SK-N-SH treated with all-trans-retinoic acid at 6 μM for 48 hours (cell line): ENCODE measurements at regions not wholly inside any gene's neighbourhood (a gene's known extent, or its start where the extent isn't known, plus 50 kb on each side); places are given as distances from the start of the nearest gene placed in this dataset.

Source experiments
- ATAC-seq: fragments of 200-7000 bp; cut with Tn5 transposase; 3 replicates; pipeline ENCODE4 v1.9.1; 2020; ENCODE audit warnings: mild to moderate bottlenecking, moderate library complexity
- ARNTL ChIP-seq: fragments of 450-650 bp; formaldehyde crosslinking; IDR thresholded peaks from 2 replicates; pipeline ENCODE4 v1.5.0; 2020; ENCODE audit warnings: low read depth, mild to moderate bottlenecking, moderate library complexity, borderline replicate concordance
- BACH2 ChIP-seq: fragments of 250-450 bp; sonication (Bioruptor Pico); IDR thresholded peaks from 2 replicates; pipeline ENCODE4 v1.9.0; 2021; ENCODE audit warnings: mild to moderate bottlenecking, borderline replicate concordance
- CSDC2 ChIP-seq: fragments of 250-450 bp; sonication (Bioruptor Pico); IDR thresholded peaks from 2 replicates; pipeline ENCODE4 v1.5.0; 2020; ENCODE audit warnings: mild to moderate bottlenecking, moderate library complexity
- ESRRG ChIP-seq: fragments of 250-450 bp; sonication (Bioruptor Pico); IDR thresholded peaks from 2 replicates; pipeline ENCODE4 v1.6.1; 2021; ENCODE audit warnings: mild to moderate bottlenecking
- GLIS3 ChIP-seq: fragments of 250-450 bp; sonication (Bioruptor Pico); IDR thresholded peaks from 2 replicates; pipeline ENCODE4 v1.5.0; 2020; ENCODE audit warnings: mild to moderate bottlenecking, moderate library complexity
- ISL1 ChIP-seq: fragments of 250-450 bp; sonication (Bioruptor Pico); IDR thresholded peaks from 2 replicates; pipeline ENCODE4 v2.1.2; 2022; ENCODE audit warnings: mild to moderate bottlenecking, moderate library complexity
- OSR1 ChIP-seq: fragments of 250-450 bp; sonication (Bioruptor Pico); IDR thresholded peaks from 2 replicates; pipeline ENCODE4 v1.8.0; 2022; ENCODE audit warnings: moderate library complexity, mild to moderate bottlenecking, inconsistent platforms
- PPARA ChIP-seq: fragments of 250-450 bp; sonication (Bioruptor Pico); IDR thresholded peaks from 2 replicates; pipeline ENCODE4 v1.5.0; 2020; ENCODE audit warnings: mild to moderate bottlenecking, borderline replicate concordance
- RARB ChIP-seq: fragments of 250-450 bp; sonication (Bioruptor Pico); IDR thresholded peaks from 2 replicates; pipeline ENCODE4 v1.8.0; 2021; ENCODE audit warnings: mild to moderate bottlenecking, moderate library complexity
- SNAI2 ChIP-seq: fragments of 250-450 bp; sonication (Bioruptor Pico); IDR thresholded peaks from 2 replicates; pipeline ENCODE4 v1.5.0; 2020; ENCODE audit warnings: mild to moderate bottlenecking, moderate library complexity
- TCF4 ChIP-seq: fragments of 250-450 bp; sonication (Bioruptor Pico); IDR thresholded peaks from 2 replicates; pipeline ENCODE4 v1.8.0; 2021; ENCODE audit warnings: mild to moderate bottlenecking, moderate library complexity, borderline replicate concordance
- TOX ChIP-seq: fragments of 250-450 bp; sonication (Bioruptor Pico); IDR thresholded peaks from 2 replicates; pipeline ENCODE4 v1.8.0; 2021; ENCODE audit warnings: mild to moderate bottlenecking, moderate library complexity, borderline replicate concordance
- ZC3H10 ChIP-seq: fragments of 250-450 bp; sonication (Bioruptor Pico); IDR thresholded peaks from 2 replicates; pipeline ENCODE4 v1.5.1; 2021; ENCODE audit warnings: mild to moderate bottlenecking, moderate library complexity
- ZFP3 ChIP-seq: fragments of 250-450 bp; sonication (Bioruptor Pico); IDR thresholded peaks from 2 replicates; pipeline ENCODE4 v1.5.0; 2020; ENCODE audit warnings: mild to moderate bottlenecking, moderate library complexity
- ZFP30 ChIP-seq: fragments of 450-650 bp; formaldehyde crosslinking; IDR thresholded peaks from 2 replicates; pipeline ENCODE4 v1.5.0; 2022; ENCODE audit warnings: mild to moderate bottlenecking, moderate library complexity
- ZNF565 ChIP-seq: fragments of 450-650 bp; formaldehyde crosslinking; conservative IDR thresholded peaks from 2 replicates; pipeline ENCODE4 v1.5.0; 2020; ENCODE audit warnings: low read depth, mild to moderate bottlenecking, moderate library complexity
- ZNF70 ChIP-seq: fragments of 450-650 bp; formaldehyde crosslinking; IDR thresholded peaks from 2 replicates; pipeline ENCODE4 v1.5.0; 2020; ENCODE audit warnings: mild to moderate bottlenecking, moderate library complexity
- ZNF8 ChIP-seq: fragments of 450-650 bp; formaldehyde crosslinking; IDR thresholded peaks from 2 replicates; pipeline ENCODE4 v1.5.0; 2020; ENCODE audit warnings: mild to moderate bottlenecking, moderate library complexity
- TF ChIP-seq, protein P1 (sequence below): fragments of 250-450 bp; sonication (Bioruptor Pico); IDR thresholded peaks from 2 replicates; pipeline ENCODE4 v1.5.1; 2020; ENCODE audit warnings: low read depth, mild to moderate bottlenecking, moderate library complexity
- TF ChIP-seq, protein P2 (sequence below): fragments of 250-450 bp; sonication (Bioruptor Pico); IDR thresholded peaks from 2 replicates; pipeline ENCODE4 v1.8.0; 2020; ENCODE audit warnings: mild to moderate bottlenecking, moderate library complexity, borderline replicate concordance
- TF ChIP-seq, protein P3 (sequence below): fragments of 250-450 bp; sonication (Bioruptor Pico); IDR thresholded peaks from 2 replicates; pipeline ENCODE4 v1.8.0; 2021; ENCODE audit warnings: low read depth, mild to moderate bottlenecking, moderate library complexity, borderline replicate concordance
- TF ChIP-seq, protein P4 (sequence below): fragments of 250-450 bp; sonication (Bioruptor Pico); IDR thresholded peaks from 2 replicates; pipeline ENCODE4 v1.5.1; 2021; ENCODE audit warnings: mild to moderate bottlenecking, moderate library complexity

DNA sequence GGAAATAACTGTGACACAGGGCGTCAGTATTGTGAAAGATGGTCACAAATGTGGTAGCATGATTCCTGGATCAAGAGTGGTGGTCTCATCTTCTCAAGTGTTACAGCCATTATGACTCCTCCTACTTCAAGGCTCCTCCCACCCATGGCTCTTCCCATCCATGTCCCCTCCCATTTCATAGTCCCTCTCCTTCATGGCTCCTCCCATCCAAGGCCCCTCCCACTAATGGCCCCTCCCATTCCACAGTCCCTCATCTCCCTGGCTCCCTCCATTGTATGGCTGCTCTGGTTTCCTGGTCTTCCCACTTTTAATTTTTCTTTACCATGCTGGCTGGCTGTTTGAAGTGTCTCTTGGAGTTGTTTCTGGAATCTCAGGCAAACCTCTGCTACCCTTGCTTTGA, 1375.2 kb upstream of the TMEM132C start:
- TF ChIP-seq ZFP3 (CRISPR knock-in tag) = no peak
- TF ChIP-seq ZNF565 (CRISPR knock-in tag) = no peak
- TF ChIP-seq ARNTL (CRISPR knock-in tag) = no peak
- TF ChIP-seq PPARA (CRISPR knock-in tag) = no peak
- TF ChIP-seq TCF4 (CRISPR knock-in tag) = no peak
- no peak for TF ChIP-seq BACH2 (CRISPR knock-in tag)
- TF ChIP-seq, protein P1, sequence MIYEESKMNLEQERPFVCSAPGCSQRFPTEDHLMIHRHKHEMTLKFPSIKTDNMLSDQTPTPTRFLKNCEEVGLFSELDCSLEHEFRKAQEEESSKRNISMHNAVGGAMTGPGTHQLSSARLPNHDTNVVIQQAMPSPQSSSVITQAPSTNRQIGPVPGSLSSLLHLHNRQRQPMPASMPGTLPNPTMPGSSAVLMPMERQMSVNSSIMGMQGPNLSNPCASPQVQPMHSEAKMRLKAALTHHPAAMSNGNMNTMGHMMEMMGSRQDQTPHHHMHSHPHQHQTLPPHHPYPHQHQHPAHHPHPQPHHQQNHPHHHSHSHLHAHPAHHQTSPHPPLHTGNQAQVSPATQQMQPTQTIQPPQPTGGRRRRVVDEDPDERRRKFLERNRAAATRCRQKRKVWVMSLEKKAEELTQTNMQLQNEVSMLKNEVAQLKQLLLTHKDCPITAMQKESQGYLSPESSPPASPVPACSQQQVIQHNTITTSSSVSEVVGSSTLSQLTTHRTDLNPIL = no peak
- no peak for TF ChIP-seq ISL1 (CRISPR knock-in tag)
- TF ChIP-seq ZFP30 (CRISPR knock-in tag) = no peak
- no peak for TF ChIP-seq ESRRG (CRISPR knock-in tag)
- TF ChIP-seq, protein P2, sequence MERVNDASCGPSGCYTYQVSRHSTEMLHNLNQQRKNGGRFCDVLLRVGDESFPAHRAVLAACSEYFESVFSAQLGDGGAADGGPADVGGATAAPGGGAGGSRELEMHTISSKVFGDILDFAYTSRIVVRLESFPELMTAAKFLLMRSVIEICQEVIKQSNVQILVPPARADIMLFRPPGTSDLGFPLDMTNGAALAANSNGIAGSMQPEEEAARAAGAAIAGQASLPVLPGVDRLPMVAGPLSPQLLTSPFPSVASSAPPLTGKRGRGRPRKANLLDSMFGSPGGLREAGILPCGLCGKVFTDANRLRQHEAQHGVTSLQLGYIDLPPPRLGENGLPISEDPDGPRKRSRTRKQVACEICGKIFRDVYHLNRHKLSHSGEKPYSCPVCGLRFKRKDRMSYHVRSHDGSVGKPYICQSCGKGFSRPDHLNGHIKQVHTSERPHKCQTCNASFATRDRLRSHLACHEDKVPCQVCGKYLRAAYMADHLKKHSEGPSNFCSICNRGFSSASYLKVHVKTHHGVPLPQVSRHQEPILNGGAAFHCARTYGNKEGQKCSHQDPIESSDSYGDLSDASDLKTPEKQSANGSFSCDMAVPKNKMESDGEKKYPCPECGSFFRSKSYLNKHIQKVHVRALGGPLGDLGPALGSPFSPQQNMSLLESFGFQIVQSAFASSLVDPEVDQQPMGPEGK (CRISPR knock-in tag) = no peak
- TF ChIP-seq CSDC2 = no peak
- no peak for TF ChIP-seq ZC3H10 (CRISPR knock-in tag)
- TF ChIP-seq RARB (CRISPR knock-in tag) = no peak
- TF ChIP-seq TOX (CRISPR knock-in tag) = no peak
- no peak for TF ChIP-seq OSR1 (CRISPR knock-in tag)
- TF ChIP-seq GLIS3 (CRISPR knock-in tag) = no peak
- TF ChIP-seq SNAI2 (CRISPR knock-in tag) = no peak
- TF ChIP-seq ZNF8 (CRISPR knock-in tag) = no peak
- TF ChIP-seq, all 23 proteins: peak for 0
- ATAC-seq = no peak

DNA sequence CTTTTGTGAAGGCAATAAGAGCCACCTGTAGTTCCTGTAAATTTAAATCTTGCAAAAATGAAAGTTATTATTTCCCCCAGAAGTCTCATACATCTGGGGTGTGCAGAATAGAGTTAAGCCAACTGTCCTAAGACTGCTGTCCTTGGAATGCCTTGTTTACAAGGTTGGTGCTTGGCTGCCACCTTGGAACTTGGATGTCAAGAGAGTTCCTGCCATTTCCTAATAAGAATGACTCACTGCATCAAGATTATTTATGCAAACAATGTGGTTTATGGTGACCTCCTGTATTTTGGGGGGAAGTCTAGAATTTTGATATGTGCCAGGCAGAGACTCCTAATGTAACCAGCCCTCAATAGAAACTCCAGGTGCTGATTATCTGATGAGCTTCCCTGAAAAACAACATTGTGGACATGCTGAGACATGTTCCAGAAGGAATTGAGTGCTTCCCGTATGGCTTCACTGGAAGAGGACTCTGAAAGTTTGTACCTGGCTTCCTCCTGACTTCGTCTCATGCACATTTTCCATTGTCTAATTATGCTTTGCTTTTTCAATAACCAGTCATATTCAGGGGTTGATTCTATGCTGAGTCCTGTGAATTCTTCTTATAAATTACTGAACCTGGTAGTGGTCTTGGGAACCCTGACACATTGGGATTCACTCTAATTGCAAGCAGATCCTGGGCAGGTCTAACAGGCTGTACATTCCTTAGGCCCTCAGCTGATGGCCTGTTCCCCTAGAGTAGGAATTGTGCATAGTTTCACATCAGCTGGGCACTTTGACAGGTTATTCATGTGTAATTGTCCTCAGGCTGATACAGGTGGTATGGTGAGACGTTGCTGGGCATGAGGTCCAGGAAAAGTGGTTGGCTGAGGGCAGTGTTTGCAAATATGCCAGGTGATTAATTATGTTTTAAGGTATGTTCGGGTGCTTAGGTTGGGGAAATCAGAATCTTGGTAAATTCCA, 1370.7 kb upstream of the TMEM132C start:
- no peak for TF ChIP-seq ZNF70
- no peak for TF ChIP-seq TOX (CRISPR knock-in tag)
- TF ChIP-seq GLIS3 (CRISPR knock-in tag) = no peak
- no peak for TF ChIP-seq ZFP3 (CRISPR knock-in tag)
- no peak for TF ChIP-seq ISL1 (CRISPR knock-in tag)
- TF ChIP-seq, protein P3, sequence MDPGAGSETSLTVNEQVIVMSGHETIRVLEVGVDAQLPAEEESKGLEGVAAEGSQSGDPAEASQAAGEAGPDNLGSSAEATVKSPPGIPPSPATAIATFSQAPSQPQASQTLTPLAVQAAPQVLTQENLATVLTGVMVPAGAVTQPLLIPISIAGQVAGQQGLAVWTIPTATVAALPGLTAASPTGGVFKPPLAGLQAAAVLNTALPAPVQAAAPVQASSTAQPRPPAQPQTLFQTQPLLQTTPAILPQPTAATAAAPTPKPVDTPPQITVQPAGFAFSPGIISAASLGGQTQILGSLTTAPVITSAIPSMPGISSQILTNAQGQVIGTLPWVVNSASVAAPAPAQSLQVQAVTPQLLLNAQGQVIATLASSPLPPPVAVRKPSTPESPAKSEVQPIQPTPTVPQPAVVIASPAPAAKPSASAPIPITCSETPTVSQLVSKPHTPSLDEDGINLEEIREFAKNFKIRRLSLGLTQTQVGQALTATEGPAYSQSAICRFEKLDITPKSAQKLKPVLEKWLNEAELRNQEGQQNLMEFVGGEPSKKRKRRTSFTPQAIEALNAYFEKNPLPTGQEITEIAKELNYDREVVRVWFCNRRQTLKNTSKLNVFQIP (CRISPR knock-in tag) = no peak
- TF ChIP-seq RARB (CRISPR knock-in tag) = no peak
- TF ChIP-seq TCF4 (CRISPR knock-in tag) = no peak

DNA sequence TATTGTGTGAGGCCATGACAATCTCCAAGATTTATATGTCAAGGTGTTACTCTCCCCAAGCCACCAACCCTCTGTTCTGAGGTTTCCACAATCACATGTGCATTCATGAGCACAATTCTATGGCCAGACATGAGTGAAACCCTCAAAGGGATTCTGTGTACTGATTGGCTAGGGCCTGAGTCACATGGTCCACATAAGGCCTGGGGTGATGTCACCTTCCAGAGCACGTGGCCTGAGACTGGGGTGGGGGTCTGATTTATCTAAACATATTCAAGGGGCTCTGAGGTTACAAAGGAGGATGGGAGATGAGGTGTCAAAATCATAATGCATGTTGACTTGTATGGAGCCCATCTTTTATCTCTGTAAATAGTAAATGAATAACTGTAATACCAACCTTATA, 1369.9 kb upstream of the TMEM132C start:
- TF ChIP-seq, protein P1 = no peak
- TF ChIP-seq ZFP3 (CRISPR knock-in tag) (no peak), OSR1 (CRISPR knock-in tag) (no peak), BACH2 (CRISPR knock-in tag) (no peak), TCF4 (CRISPR knock-in tag) (no peak), ZFP30 (CRISPR knock-in tag) (no peak), ZNF8 (CRISPR knock-in tag) (no peak), RARB (CRISPR knock-in tag) (no peak), TOX (CRISPR knock-in tag) (no peak), CSDC2 (no peak), ZNF565 (CRISPR knock-in tag) (no peak)
- TF ChIP-seq, protein P2 (CRISPR knock-in tag) = no peak
- TF ChIP-seq, protein P4, sequence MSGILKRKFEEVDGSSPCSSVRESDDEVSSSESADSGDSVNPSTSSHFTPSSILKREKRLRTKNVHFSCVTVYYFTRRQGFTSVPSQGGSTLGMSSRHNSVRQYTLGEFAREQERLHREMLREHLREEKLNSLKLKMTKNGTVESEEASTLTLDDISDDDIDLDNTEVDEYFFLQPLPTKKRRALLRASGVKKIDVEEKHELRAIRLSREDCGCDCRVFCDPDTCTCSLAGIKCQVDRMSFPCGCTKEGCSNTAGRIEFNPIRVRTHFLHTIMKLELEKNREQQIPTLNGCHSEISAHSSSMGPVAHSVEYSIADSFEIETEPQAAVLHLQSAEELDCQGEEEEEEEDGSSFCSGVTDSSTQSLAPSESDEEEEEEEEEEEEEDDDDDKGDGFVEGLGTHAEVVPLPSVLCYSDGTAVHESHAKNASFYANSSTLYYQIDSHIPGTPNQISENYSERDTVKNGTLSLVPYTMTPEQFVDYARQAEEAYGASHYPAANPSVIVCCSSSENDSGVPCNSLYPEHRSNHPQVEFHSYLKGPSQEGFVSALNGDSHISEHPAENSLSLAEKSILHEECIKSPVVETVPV = no peak
- TF ChIP-seq, protein P3 (CRISPR knock-in tag) = no peak
- ATAC-seq = no peak

More for the DNA sequence above, 1370.7 kb upstream of the TMEM132C start:
- ATAC-seq = no peak
